ENCODE measurements at regions not wholly inside any gene's neighbourhood (a gene's known extent, or its start where the extent isn't known, plus 50 kb on each side); places are given as distances from the start of the nearest gene placed in this dataset.

GRCh38 chr4:36919721-36920120 lies 324.8 kb upstream of the NWD2 start:
- Histone ChIP-seq H3K27me3 (ENCODE audit: insufficient read depth, low read depth) (no peaks in the 10 kb centered on the region), H3K4me3 (no peak overlapping the region), H3K9me3 (ENCODE audit: insufficient read depth, low read depth) (no peaks in the 10 kb centered on the region), H3K79me2 (ENCODE audit: low read depth) (no peaks in the 10 kb centered on the region), H3K9me2 (ENCODE audit: insufficient read depth) (no peaks in the 10 kb centered on the region), H3F3A (ENCODE audit: insufficient read depth, low read depth) (no peaks in the 10 kb centered on the region), H3K4me1 (replicated peaks; ENCODE audit: insufficient read depth) (peaks cover 8% of the 10 kb centered on the region; the same call in 1 of the 2 replicates), H3K4me2 (no peak overlapping the region), H2AFZ (no peak overlapping the region), H3K27ac (no peak overlapping the region), H3K36me3 (ENCODE audit: low read depth) (no peaks in the 10 kb centered on the region), H4K20me1 (ENCODE audit: insufficient read depth) (no peaks in the 10 kb centered on the region)
- intact Hi-C loops (cut with micrococcal nuclease; ENCODE audit: unreplicated experiment), result no loop called here
- TF ChIP-seq CTCF (conservative IDR thresholded peaks at IDR 0.05) (no peak), EZH2 (IDR thresholded peaks at IDR 0.05; ENCODE audit: low read depth) (no peak)
- CTCF ChIA-PET, result no interaction called here
- no TSS peak for BruUV-seq (replicated peaks)
- DNase-seq, result no peak
- POLR2A ChIA-PET (ENCODE audit: unreplicated experiment), result no interaction called here

- no peaks in the 10 kb centered on the region for H3K36me3 ChIP-seq (ENCODE audit: low read depth)
- peak in 1 of 2 experiments; percentile 40 for DNase-seq
- H2AFZ ChIP-seq, result no peak overlapping the region
- BruUV-seq (replicated peaks), result no TSS peak
- no peak overlapping the region for H3K4me2 ChIP-seq
- no peaks in the 10 kb centered on the region for H3F3A ChIP-seq (ENCODE audit: insufficient read depth, low read depth)
- no peaks in the 10 kb centered on the region for H3K27me3 ChIP-seq (ENCODE audit: insufficient read depth, low read depth)
- no peaks in the 10 kb centered on the region for H3K9me2 ChIP-seq (ENCODE audit: insufficient read depth)
- no peaks in the 10 kb centered on the region for H3K9me3 ChIP-seq (ENCODE audit: insufficient read depth, low read depth)
- H3K4me1 ChIP-seq (replicated peaks; ENCODE audit: insufficient read depth), result peaks cover 8% of the 10 kb centered on the region; the same call in 1 of the 2 replicates
- CTCF ChIA-PET, result no interaction called here
- H3K27ac ChIP-seq, result no peak overlapping the region
- no peaks in the 10 kb centered on the region for H3K79me2 ChIP-seq (ENCODE audit: low read depth)
- POLR2A ChIA-PET (ENCODE audit: unreplicated experiment), result no interaction called here
- no peaks in the 10 kb centered on the region for H4K20me1 ChIP-seq (ENCODE audit: insufficient read depth)
- intact Hi-C loops (cut with micrococcal nuclease; ENCODE audit: unreplicated experiment), result no loop called here
- no peak overlapping the region for H3K4me3 ChIP-seq
- TF ChIP-seq EZH2 (IDR thresholded peaks at IDR 0.05; ENCODE audit: low read depth) (no peak), CTCF (conservative IDR thresholded peaks at IDR 0.05) (no peak)
These were observed 322.9 kb upstream of the NWD2 start for GRCh38 chr4:36921476-36922216.

GRCh38 chr4:36930562-36931111 lies 313.9 kb upstream of the NWD2 start:
- CTCF ChIA-PET, result no interaction called here
- H3F3A ChIP-seq (ENCODE audit: insufficient read depth, low read depth), result no peaks in the 10 kb centered on the region
- H3K36me3 ChIP-seq (ENCODE audit: low read depth), result no peaks in the 10 kb centered on the region
- no peak overlapping the region for H3K4me3 ChIP-seq
- no peak overlapping the region for H3K4me2 ChIP-seq
- H2AFZ ChIP-seq, result no peak overlapping the region
- no peaks in the 10 kb centered on the region for H3K4me1 ChIP-seq (replicated peaks; ENCODE audit: insufficient read depth)
- no peaks in the 10 kb centered on the region for H3K79me2 ChIP-seq (ENCODE audit: low read depth)
- intact Hi-C loops (cut with micrococcal nuclease; ENCODE audit: unreplicated experiment), result no loop called here
- BruUV-seq (replicated peaks), result no TSS peak
- no peaks in the 10 kb centered on the region for H3K9me2 ChIP-seq (ENCODE audit: insufficient read depth)
- TF ChIP-seq CTCF (conservative IDR thresholded peaks at IDR 0.05) (no peak), EZH2 (IDR thresholded peaks at IDR 0.05; ENCODE audit: low read depth) (no peak)
- POLR2A ChIA-PET (ENCODE audit: unreplicated experiment), result no interaction called here
- H3K27ac ChIP-seq, result no peak overlapping the region
- no peaks in the 10 kb centered on the region for H3K9me3 ChIP-seq (ENCODE audit: insufficient read depth, low read depth)
- DNase-seq, result no peak
- H4K20me1 ChIP-seq (ENCODE audit: insufficient read depth), result no peaks in the 10 kb centered on the region
- H3K27me3 ChIP-seq (ENCODE audit: insufficient read depth, low read depth), result no peaks in the 10 kb centered on the region

Measured in PC-9 (cell line).